ENCODE measurements at regions not wholly inside any gene's neighbourhood (a gene's known extent, or its start where the extent isn't known, plus 50 kb on each side); places are given as distances from the start of the nearest gene placed in this dataset.

GRCh38 chr2:188142636-188143295 is 148.9 kb upstream of the GULP1 start:
- no peak for TF ChIP-seq CTCF (IDR thresholded peaks at IDR 0.05; ENCODE audit: insufficient read depth, low read length, poor library complexity, severe bottlenecking)
- no peak for TF ChIP-seq EZH2phosphoT487 (conservative IDR thresholded peaks at IDR 0.05; ENCODE audit: low read length)
